Large intestine (tissue), 3 donors: ENCODE measurements at regions not wholly inside any gene's neighbourhood (a gene's known extent, or its start where the extent isn't known, plus 50 kb on each side); places are given as distances from the start of the nearest gene placed in this dataset.

Experiments used
- DNase-seq, 2 donors: peaks; one replicate each; pipeline versions ENCODE4 v3.0.0 to v3.0.0-alpha.2; 2013
- H3K27ac ChIP-seq: one replicate; pipeline ENCODE4 v1.5.1; 2013; ENCODE audit warnings: low read length
- H3K27me3 ChIP-seq: 2 replicates; pipeline ENCODE4 v1.6.1; 2013; ENCODE audit warnings: low read length; ENCODE audit not compliant: control insufficient read depth, insufficient read depth
- H3K36me3 ChIP-seq: 2 replicates; pipeline ENCODE4 v1.6.1; 2013; ENCODE audit warnings: low read length; ENCODE audit not compliant: control insufficient read depth, insufficient read depth
- H3K4me1 ChIP-seq: one replicate; pipeline ENCODE4 v1.6.1; 2013; ENCODE audit warnings: low read length; ENCODE audit not compliant: control insufficient read depth, insufficient read depth
- H3K4me3 ChIP-seq: one replicate; pipeline ENCODE4 v1.5.1; 2013; ENCODE audit warnings: low read length
- H3K9me3 ChIP-seq: one replicate; pipeline ENCODE4 v1.6.1; 2013; ENCODE audit warnings: mild to moderate bottlenecking, low read depth, low read length, moderate library complexity; ENCODE audit not compliant: control insufficient read depth
- WGBS: methylation state at CpG from one replicate; pipeline ENCODE4 v1.1.5; 2013; ENCODE audit warnings: low lambda C conversion rate; ENCODE audit not compliant: insufficient coverage; 5-methylcytosine and 5-hydroxymethylcytosine counted together

- WGBS, result no CpG with 5 or more reads among the region's 2 CpGs
- Histone ChIP-seq H3K4me3 (no peak overlapping the region), H3K27ac (no peak overlapping the region), H3K27me3 (no peaks in the 10 kb centered on the region), H3K4me1 (no peaks in the 10 kb centered on the region), H3K9me3 (no peaks in the 10 kb centered on the region), H3K36me3 (no peaks in the 10 kb centered on the region)
- DNase-seq, result no peak
Observed at GRCh38 chr9:38213631-38214299, 144.7 kb upstream of the SHB start.

- DNase-seq, result peak; percentile 76 to 85
- H3K27ac ChIP-seq, result peak overlapping the region; percentile 44
- WGBS, result no CpG with 5 or more reads among the region's 4 CpGs
- H3K27me3 ChIP-seq, result no peaks in the 10 kb centered on the region
- no peaks in the 10 kb centered on the region for H3K9me3 ChIP-seq
- H3K4me1 ChIP-seq, result no peaks in the 10 kb centered on the region
- no peak overlapping the region for H3K4me3 ChIP-seq
- no peaks in the 10 kb centered on the region for H3K36me3 ChIP-seq
Observed at GRCh38 chr9:38212016-38212415, 143.0 kb upstream of the SHB start.

DNA sequence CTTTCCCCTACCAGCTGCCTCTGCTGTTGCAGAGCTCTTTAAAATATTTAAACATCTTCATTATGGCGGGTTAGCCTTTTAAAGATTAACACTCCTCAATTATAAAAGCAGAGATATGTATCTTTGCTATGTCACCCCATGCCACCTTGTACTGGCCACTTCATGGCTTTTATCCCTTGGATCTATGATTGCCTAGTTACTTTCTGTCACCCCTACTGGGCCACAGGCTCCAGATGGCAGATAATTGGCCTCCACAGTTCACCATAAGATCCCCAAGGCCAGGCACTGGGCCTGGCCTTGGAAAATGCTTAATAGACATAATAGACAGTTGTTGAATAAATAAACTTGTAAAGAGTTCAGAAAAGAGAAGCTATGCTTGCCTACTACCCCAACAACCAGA lies 142.0 kb upstream of the SHB start:
- no peaks in the 10 kb centered on the region for H3K9me3 ChIP-seq

DNA sequence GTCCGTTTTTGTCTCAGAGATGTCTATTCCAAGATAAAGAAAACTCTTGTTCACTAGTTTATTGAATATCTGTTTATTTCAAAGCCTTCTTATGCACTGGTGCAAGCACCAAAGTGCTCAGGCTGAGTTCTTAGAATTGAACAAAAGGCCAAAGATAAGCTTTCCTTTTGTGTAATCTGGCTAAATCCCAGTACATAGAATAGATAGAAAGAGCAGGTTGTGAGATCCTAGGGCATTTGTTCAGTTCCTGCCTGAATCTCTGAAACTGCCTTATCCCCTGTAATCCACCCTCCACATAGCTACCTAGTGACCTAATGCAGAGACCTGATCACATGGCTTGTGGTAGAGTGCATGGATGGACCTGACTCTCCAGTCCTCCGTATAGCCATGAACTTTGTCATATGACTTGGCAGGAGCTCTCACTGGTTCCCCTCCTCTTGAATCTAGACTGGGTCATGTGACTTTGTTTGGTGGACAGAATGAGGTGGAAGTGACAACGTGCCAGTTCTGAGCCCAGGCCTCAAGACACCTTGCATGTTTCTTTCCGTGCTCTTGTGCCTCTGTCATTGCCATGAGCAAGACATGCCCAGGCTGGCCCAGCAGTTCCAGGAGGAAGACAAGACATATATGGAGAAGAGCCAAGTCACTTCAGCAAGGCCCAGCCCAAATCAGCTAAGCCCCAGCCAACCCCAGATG lies 139.3 kb upstream of the SHB start:
- DNase-seq, result peak; percentile 23 to 56
- H3K27ac ChIP-seq, result no peak overlapping the region

More for the DNA sequence above, 142.0 kb upstream of the SHB start:
- no CpG with 5 or more reads among the region's 1 CpG for WGBS
- H3K27ac ChIP-seq, result no peak overlapping the region
- H3K36me3 ChIP-seq, result no peaks in the 10 kb centered on the region
- H3K4me3 ChIP-seq, result no peak overlapping the region
- H3K27me3 ChIP-seq, result no peaks in the 10 kb centered on the region
- no peak for DNase-seq
- no peaks in the 10 kb centered on the region for H3K4me1 ChIP-seq

GRCh38 chr9:38207247-38207778 lies 138.3 kb upstream of the SHB start:
- Histone ChIP-seq H3K27ac (no peak overlapping the region), H3K9me3 (no peaks in the 10 kb centered on the region), H3K27me3 (no peaks in the 10 kb centered on the region), H3K4me3 (no peak overlapping the region), H3K36me3 (no peaks in the 10 kb centered on the region), H3K4me1 (no peaks in the 10 kb centered on the region)
- no CpG with 5 or more reads among the region's 3 CpGs for WGBS
- no peak for DNase-seq

More for the DNA sequence above, 139.3 kb upstream of the SHB start:
- Histone ChIP-seq H3K36me3 (no peaks in the 10 kb centered on the region), H3K9me3 (no peaks in the 10 kb centered on the region), H3K4me1 (no peaks in the 10 kb centered on the region), H3K4me3 (no peak overlapping the region), H3K27me3 (no peaks in the 10 kb centered on the region)
- no CpG with 5 or more reads among the region's 4 CpGs for WGBS

DNA sequence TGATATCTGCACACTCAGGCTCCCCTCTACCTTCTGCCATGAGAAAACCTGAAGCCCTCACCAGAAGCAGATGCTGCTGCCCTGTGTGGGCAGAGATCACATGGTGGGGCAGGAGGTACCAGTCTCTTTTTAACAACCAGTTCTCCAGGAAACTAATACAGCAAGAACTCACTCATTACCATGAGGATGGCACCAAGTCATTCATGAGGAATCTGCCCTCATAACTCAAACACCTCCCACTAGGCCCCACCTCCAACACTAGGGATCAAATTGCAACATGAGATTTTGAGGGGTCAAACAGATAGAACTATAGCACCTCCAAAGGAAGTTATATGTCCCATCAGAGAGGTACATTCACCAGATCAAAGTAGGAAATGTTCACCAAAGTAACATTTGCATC lies 136.3 kb upstream of the SHB start:
- no peaks in the 10 kb centered on the region for H3K36me3 ChIP-seq
- no peaks in the 10 kb centered on the region for H3K4me1 ChIP-seq
- no peaks in the 10 kb centered on the region for H3K9me3 ChIP-seq
- H3K27ac ChIP-seq, result no peak overlapping the region
- H3K27me3 ChIP-seq, result no peaks in the 10 kb centered on the region
- no peak overlapping the region for H3K4me3 ChIP-seq
- no peak for DNase-seq

- no peaks in the 10 kb centered on the region for H3K36me3 ChIP-seq
- H3K4me1 ChIP-seq, result no peaks in the 10 kb centered on the region
- DNase-seq, result no peak
- WGBS, result no CpG with 5 or more reads among the region's 7 CpGs
- H3K27me3 ChIP-seq, result no peaks in the 10 kb centered on the region
- H3K27ac ChIP-seq, result no peak overlapping the region
- H3K9me3 ChIP-seq, result no peaks in the 10 kb centered on the region
- H3K4me3 ChIP-seq, result no peak overlapping the region
Observed at GRCh38 chr9:38202336-38202938, 133.4 kb upstream of the SHB start.

DNA sequence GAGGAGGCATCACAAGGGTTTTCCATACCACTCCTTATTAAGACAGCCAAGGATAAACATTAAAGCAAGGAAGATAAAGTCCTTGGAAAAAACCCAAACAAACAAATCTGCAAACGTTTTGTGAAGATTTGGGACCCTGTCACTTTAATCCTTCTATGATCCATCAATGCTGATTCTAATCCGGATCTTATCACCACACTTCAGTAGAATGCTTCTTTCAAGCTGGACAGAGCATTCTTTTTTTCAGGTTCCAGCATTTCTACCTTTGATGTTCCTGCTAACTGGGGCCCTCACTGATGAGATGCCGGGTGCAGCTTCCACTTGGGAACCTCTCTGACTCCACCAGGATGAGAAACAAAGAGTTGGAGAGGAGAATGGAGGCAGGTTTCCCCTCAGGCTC lies 132.8 kb upstream of the SHB start:
- H3K27ac ChIP-seq, result no peak overlapping the region
- no peaks in the 10 kb centered on the region for H3K27me3 ChIP-seq
- no peak for DNase-seq
- no peaks in the 10 kb centered on the region for H3K36me3 ChIP-seq
- no peaks in the 10 kb centered on the region for H3K4me1 ChIP-seq
- H3K9me3 ChIP-seq, result no peaks in the 10 kb centered on the region
- H3K4me3 ChIP-seq, result no peak overlapping the region
- 20% methylated on average over 1 of the region's 3 CpGs for WGBS

- 80% methylated on average over 1 of the region's 9 CpGs for WGBS
- no peak for DNase-seq
Observed at GRCh38 chr9:38200431-38200830, 131.4 kb upstream of the SHB start.

DNA sequence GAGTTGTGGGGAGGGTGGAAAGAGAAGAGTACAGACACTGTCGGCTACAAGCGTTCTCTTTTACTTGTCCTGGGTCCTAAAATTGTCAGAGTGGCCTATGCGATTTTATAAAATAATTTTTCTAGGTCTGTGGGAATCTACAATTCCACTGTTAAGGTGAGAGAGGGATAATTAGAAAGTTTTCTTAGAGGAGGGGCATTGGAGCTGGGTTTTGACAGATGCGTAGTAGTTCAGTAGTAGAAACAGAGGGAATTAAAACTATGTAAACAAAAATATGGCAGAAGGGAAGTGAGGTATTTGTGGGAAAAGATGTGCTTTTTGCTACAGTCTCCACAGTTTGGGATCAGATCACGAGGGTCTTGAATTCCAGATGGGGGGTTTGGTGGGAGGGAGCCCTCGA lies 129.1 kb upstream of the SHB start:
- H3K4me3 ChIP-seq, result no peak overlapping the region
- no peak overlapping the region for H3K27ac ChIP-seq
- DNase-seq, result no peak
- H3K36me3 ChIP-seq, result no peaks in the 10 kb centered on the region
- 100% methylated on average over 1 of the region's 6 CpGs for WGBS
- H3K9me3 ChIP-seq, result no peaks in the 10 kb centered on the region
- H3K27me3 ChIP-seq, result no peaks in the 10 kb centered on the region
- H3K4me1 ChIP-seq, result no peaks in the 10 kb centered on the region

More at GRCh38 chr9:38200431-38200830, 131.4 kb upstream of the SHB start:
- Histone ChIP-seq H3K9me3 (no peaks in the 10 kb centered on the region), H3K4me1 (no peaks in the 10 kb centered on the region), H3K4me3 (no peak overlapping the region), H3K27me3 (no peaks in the 10 kb centered on the region), H3K27ac (no peak overlapping the region), H3K36me3 (no peaks in the 10 kb centered on the region)
